ENCODE measurements at regions not wholly inside any gene's neighbourhood (a gene's known extent, or its start where the extent isn't known, plus 50 kb on each side); places are given as distances from the start of the nearest gene placed in this dataset.

DNA sequence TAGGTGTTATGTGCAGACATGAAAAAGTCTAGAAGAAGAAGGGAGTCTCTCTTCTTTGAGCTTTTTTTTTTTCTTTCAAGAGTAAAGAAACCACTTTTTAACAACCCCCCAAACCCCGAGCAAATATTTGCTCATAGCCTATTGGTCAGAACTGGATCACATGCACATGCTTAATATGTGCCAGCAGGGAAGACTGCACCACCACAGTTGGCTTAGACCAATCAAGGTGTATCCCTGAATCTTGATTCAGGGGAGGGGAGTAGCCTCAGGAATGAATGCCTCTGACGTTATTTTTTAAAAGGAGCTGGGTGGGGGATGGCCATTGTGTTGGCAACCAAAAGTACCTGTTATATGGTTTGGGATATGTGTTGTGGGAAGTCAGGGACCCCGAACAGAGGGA is 171.4 kb upstream of the NABP1 start:
- TF ChIP-seq POLR2A (IDR thresholded peaks at IDR 0.05; ENCODE audit: extremely low read depth, insufficient read length) = no peak
- TF ChIP-seq CTCF (IDR thresholded peaks at IDR 0.05; ENCODE audit: low read depth, low read length) = no peak
- TF ChIP-seq MYC (IDR thresholded peaks at IDR 0.05; ENCODE audit: low read depth, low read length) = no peak

Data from NB4 (cell line).